ENCODE measurements at regions not wholly inside any gene's neighbourhood (a gene's known extent, or its start where the extent isn't known, plus 50 kb on each side); places are given as distances from the start of the nearest gene placed in this dataset.

DNA sequence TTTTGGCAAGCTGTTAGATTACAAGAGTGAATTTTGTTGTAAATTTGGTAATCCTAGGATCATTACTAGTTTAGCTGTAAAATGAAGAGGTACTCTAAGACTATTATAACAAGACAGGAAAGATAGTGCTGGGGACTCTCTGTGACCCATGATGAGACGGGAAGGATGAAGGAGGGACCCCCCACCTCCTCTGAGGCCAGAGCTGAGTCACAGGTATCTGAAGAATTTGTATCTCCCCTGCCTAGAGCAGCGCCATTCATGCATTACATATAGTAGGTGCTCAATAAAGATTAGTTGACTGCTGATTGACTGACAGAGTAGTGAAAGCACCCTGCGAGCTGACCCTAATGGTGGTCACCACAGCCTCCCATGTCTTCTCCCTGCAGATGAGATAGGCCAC, 202.8 kb downstream of the SNX18 start:
- H3K27me3 ChIP-seq (replicated peaks; ENCODE audit: control insufficient read depth, insufficient read depth, low read length): no peaks in the 10 kb centered on the region; the same call in 1 of the 2 replicates
- TF ChIP-seq, protein P1, sequence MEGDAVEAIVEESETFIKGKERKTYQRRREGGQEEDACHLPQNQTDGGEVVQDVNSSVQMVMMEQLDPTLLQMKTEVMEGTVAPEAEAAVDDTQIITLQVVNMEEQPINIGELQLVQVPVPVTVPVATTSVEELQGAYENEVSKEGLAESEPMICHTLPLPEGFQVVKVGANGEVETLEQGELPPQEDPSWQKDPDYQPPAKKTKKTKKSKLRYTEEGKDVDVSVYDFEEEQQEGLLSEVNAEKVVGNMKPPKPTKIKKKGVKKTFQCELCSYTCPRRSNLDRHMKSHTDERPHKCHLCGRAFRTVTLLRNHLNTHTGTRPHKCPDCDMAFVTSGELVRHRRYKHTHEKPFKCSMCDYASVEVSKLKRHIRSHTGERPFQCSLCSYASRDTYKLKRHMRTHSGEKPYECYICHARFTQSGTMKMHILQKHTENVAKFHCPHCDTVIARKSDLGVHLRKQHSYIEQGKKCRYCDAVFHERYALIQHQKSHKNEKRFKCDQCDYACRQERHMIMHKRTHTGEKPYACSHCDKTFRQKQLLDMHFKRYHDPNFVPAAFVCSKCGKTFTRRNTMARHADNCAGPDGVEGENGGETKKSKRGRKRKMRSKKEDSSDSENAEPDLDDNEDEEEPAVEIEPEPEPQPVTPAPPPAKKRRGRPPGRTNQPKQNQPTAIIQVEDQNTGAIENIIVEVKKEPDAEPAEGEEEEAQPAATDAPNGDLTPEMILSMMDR (IDR thresholded peaks at IDR 0.05; ENCODE audit: insufficient read depth in 1 of 2, low read depth in 1 of 2, low read length in 1 of 2, severe bottlenecking in 1 of 2, unreplicated experiment in 1 of 2): no peak
- no peaks in the 10 kb centered on the region for H3K36me3 ChIP-seq (ENCODE audit: control insufficient read depth, insufficient read depth, low read length)
- H3K27ac Mint-ChIP-seq (ENCODE audit: unreplicated experiment): no peak overlapping the region
- ChIA-PET CTCF (no interaction called here), POLR2A (no interaction called here)
- intact Hi-C loops (cut with micrococcal nuclease; ENCODE audit: unreplicated experiment): no loop called here
- no peak for DNase-seq
- no peaks in the 10 kb centered on the region for H3K9me3 Mint-ChIP-seq (ENCODE audit: unreplicated experiment)
- no peaks in the 10 kb centered on the region for H3K4me1 Mint-ChIP-seq (ENCODE audit: low read depth, unreplicated experiment)
- BruUV-seq (replicated peaks): no TSS peak
- peaks cover 15% of the 10 kb centered on the region for H3K27me3 Mint-ChIP-seq (ENCODE audit: insufficient read depth, unreplicated experiment)
- peaks cover 7% of the 10 kb centered on the region; the same call in 1 of the 2 replicates for H3K9me3 ChIP-seq
- H3K4me3 Mint-ChIP-seq (ENCODE audit: unreplicated experiment): no peak overlapping the region
- H3K4me1 ChIP-seq: no peaks in the 10 kb centered on the region
- no peaks in the 10 kb centered on the region for H3K36me3 Mint-ChIP-seq (ENCODE audit: insufficient read depth, unreplicated experiment)
- no peak overlapping the region for H3K4me3 ChIP-seq (ENCODE audit: low read depth, low read length)

DNA sequence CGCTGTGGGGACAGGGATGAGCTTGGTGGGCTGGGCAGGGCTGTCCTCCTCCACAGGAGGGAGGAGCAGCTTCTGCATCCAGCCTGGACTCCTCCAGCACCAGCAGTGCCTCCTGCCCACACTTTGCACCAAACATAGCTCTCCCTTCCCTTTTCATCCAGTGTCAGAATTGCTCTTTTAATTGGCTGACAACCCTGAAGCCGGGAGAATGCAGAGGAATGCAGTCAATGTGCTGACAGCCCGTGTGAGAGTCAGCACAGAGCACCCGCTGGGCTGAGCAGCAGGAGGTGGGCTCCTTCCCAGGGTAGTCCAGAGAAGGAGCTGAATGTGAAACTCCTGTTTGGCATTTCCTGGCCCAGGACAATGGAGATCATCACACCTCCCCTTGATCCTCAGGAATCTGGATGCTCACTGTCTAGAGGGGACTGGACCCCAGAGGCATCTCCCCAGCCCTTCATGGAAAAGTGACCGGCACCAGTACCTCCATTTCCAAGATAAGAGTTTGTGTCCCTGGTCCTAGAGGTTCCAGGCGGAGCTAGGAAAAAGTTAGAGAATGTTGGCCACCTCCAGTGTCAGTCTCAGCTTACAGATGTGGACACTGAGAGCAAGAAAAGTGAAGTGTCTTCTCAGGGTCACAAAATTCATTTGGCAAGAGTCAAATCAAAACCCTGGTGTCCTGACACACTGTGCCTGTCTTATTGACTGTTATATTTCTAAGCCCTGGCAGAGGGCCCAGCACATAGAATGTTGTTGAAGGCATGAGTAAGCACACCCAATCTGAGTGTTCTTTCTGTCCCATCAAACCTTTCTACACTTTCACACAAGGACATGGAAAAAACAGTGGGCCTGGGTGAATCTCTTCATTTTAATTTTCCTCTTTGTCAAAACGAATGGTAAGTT, 202.1 kb downstream of the SNX18 start:
- intact Hi-C loops (cut with micrococcal nuclease; ENCODE audit: unreplicated experiment): no loop called here
- TF ChIP-seq, protein P1 (IDR thresholded peaks at IDR 0.05; ENCODE audit: insufficient read depth in 1 of 2, low read depth in 1 of 2, low read length in 1 of 2, severe bottlenecking in 1 of 2, unreplicated experiment in 1 of 2): no peak
- no peaks in the 10 kb centered on the region; the same call in 1 of the 2 replicates for H3K27me3 ChIP-seq (replicated peaks; ENCODE audit: control insufficient read depth, insufficient read depth, low read length)
- Mint-ChIP-seq H3K9me3 (ENCODE audit: unreplicated experiment) (no peaks in the 10 kb centered on the region), H3K4me1 (ENCODE audit: low read depth, unreplicated experiment) (peaks cover 2% of the 10 kb centered on the region), H3K36me3 (ENCODE audit: insufficient read depth, unreplicated experiment) (no peaks in the 10 kb centered on the region), H3K27me3 (ENCODE audit: insufficient read depth, unreplicated experiment) (peaks cover 9% of the 10 kb centered on the region), H3K27ac (ENCODE audit: unreplicated experiment) (no peak overlapping the region), H3K4me3 (ENCODE audit: unreplicated experiment) (no peak overlapping the region)
- H3K36me3 ChIP-seq (ENCODE audit: control insufficient read depth, insufficient read depth, low read length): no peaks in the 10 kb centered on the region
- H3K9me3 ChIP-seq: peaks cover 7% of the 10 kb centered on the region; the same call in 1 of the 2 replicates
- H3K4me1 ChIP-seq: no peaks in the 10 kb centered on the region
- POLR2A ChIA-PET: no interaction called here
- no TSS peak for BruUV-seq (replicated peaks)
- no peak for DNase-seq
- no peak overlapping the region for H3K4me3 ChIP-seq (ENCODE audit: low read depth, low read length)
- CTCF ChIA-PET: no interaction called here

DNA sequence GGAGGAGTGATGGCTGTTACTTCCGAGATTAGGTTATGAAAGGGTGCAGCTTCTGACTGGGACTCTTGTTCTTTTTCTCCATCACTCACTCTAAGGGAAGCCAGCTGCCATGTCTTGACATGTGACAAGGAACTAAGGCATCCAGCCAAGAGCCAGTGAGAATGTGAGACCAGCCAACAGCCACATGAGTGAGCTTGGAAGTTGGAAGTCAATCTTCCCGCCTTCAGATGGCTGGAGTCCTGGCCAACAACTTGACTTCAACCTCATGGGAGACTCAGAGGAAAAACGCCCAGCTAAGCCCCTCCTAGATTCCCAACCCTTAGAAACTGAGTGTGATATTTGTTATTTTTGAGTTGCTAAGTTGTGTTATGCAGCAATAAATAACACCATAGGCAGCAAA, 201.1 kb downstream of the SNX18 start:
- BruUV-seq (replicated peaks): no TSS peak
- Mint-ChIP-seq H3K36me3 (ENCODE audit: insufficient read depth, unreplicated experiment) (no peaks in the 10 kb centered on the region), H3K4me1 (ENCODE audit: low read depth, unreplicated experiment) (peaks cover 9% of the 10 kb centered on the region), H3K4me3 (ENCODE audit: unreplicated experiment) (no peak overlapping the region), H3K27me3 (ENCODE audit: insufficient read depth, unreplicated experiment) (peaks cover 9% of the 10 kb centered on the region), H3K27ac (ENCODE audit: unreplicated experiment) (no peak overlapping the region), H3K9me3 (ENCODE audit: unreplicated experiment) (peaks cover 9% of the 10 kb centered on the region)
- H3K4me1 ChIP-seq: peaks cover 6% of the 10 kb centered on the region
- ChIA-PET CTCF (interaction anchor here (0.6 kb wide), 1 partner anchor 223 kb away, joined by 3 read pairs; no protein-coding TSS in a partner anchor), POLR2A (no interaction called here)
- peaks cover 7% of the 10 kb centered on the region; the same call in 1 of the 2 replicates for H3K9me3 ChIP-seq
- no peaks in the 10 kb centered on the region for H3K36me3 ChIP-seq (ENCODE audit: control insufficient read depth, insufficient read depth, low read length)
- H3K4me3 ChIP-seq (ENCODE audit: low read depth, low read length): no peak overlapping the region
- no peaks in the 10 kb centered on the region for H3K27me3 ChIP-seq (replicated peaks; ENCODE audit: control insufficient read depth, insufficient read depth, low read length)
- DNase-seq: no peak
- TF ChIP-seq, protein P1 (IDR thresholded peaks at IDR 0.05; ENCODE audit: insufficient read depth in 1 of 2, low read depth in 1 of 2, low read length in 1 of 2, severe bottlenecking in 1 of 2, unreplicated experiment in 1 of 2): no peak
- intact Hi-C loops (cut with micrococcal nuclease; ENCODE audit: unreplicated experiment): no loop called here
